Islet of Langerhans (tissue), 1 donor: ENCODE measurements at regions not wholly inside any gene's neighbourhood (a gene's known extent, or its start where the extent isn't known, plus 50 kb on each side); places are given as distances from the start of the nearest gene placed in this dataset.

ENCODE experiments used
- FAIRE-seq: peaks from one replicate; lab custom pipeline; 2011; peaks lifted over from hg19 to GRCh38; lab: Jason Lieb, UNC

- FAIRE-seq, result no peak
Measured at GRCh38 chr1:30478799-30479563, 244.4 kb downstream of the MATN1 start.

- FAIRE-seq, result no peak
Measured at GRCh38 chr1:30478283-30478682, 245.1 kb downstream of the MATN1 start.

- FAIRE-seq, result no peak
Measured at GRCh38 chr1:30477588-30477987, 245.8 kb downstream of the MATN1 start.

- no peak for FAIRE-seq
Measured at GRCh38 chr1:30476911-30477459, 246.4 kb downstream of the MATN1 start.

GRCh38 chr1:30476476-30476875, 246.9 kb downstream of the MATN1 start:
- no peak for FAIRE-seq

GRCh38 chr1:30475966-30476365, 247.4 kb downstream of the MATN1 start:
- no peak for FAIRE-seq

- no peak for FAIRE-seq
Measured at GRCh38 chr1:30475201-30475600, 248.2 kb downstream of the MATN1 start.

- FAIRE-seq, result no peak
Measured at GRCh38 chr1:30474818-30475200, 248.6 kb downstream of the MATN1 start.

GRCh38 chr1:30473922-30474817, 249.2 kb downstream of the MATN1 start:
- FAIRE-seq, result no peak

GRCh38 chr1:30472526-30472925, 250.9 kb downstream of the MATN1 start:
- no peak for FAIRE-seq

- no peak for FAIRE-seq
Measured at GRCh38 chr1:30472009-30472408, 251.4 kb downstream of the MATN1 start.

- no peak for FAIRE-seq
Measured at GRCh38 chr1:30471307-30471706, 252.1 kb downstream of the MATN1 start.

GRCh38 chr1:30469426-30469825, 254.0 kb downstream of the MATN1 start:
- no peak for FAIRE-seq

GRCh38 chr1:30467101-30467500, 256.3 kb downstream of the MATN1 start:
- no peak for FAIRE-seq

GRCh38 chr1:30466610-30467009, 256.8 kb downstream of the MATN1 start:
- no peak for FAIRE-seq

- FAIRE-seq, result no peak
Measured at GRCh38 chr1:30466026-30466425, 257.4 kb downstream of the MATN1 start.

GRCh38 chr1:30465096-30465495, 258.3 kb downstream of the MATN1 start:
- FAIRE-seq, result no peak

GRCh38 chr1:30464187-30464617, 259.2 kb downstream of the MATN1 start:
- FAIRE-seq, result no peak

- FAIRE-seq, result no peak
Measured at GRCh38 chr1:30462826-30463425, 260.5 kb downstream of the MATN1 start.

GRCh38 chr1:30462166-30462565, 261.2 kb downstream of the MATN1 start:
- no peak for FAIRE-seq

- no peak for FAIRE-seq
Measured at GRCh38 chr1:30461640-30462039, 261.7 kb downstream of the MATN1 start.

- no peak for FAIRE-seq
Measured at GRCh38 chr1:30460661-30461060, 262.7 kb downstream of the MATN1 start.
